ENCODE measurements at regions not wholly inside any gene's neighbourhood (a gene's known extent, or its start where the extent isn't known, plus 50 kb on each side); places are given as distances from the start of the nearest gene placed in this dataset.
A peak's percentile ranks its signal among the peaks of the same experiment; 100 is the strongest.

- H3K4me3 Mint-ChIP-seq: no peak overlapping the region
- TF ChIP-seq CTCF (conservative IDR thresholded peaks at IDR 0.05): no peak
- no peaks in the 10 kb centered on the region for H3K27me3 Mint-ChIP-seq (ENCODE audit: low read depth)
- H3K27ac Mint-ChIP-seq (ENCODE audit: unreplicated experiment): no peak overlapping the region
- no peak for DNase-seq (ENCODE audit: low read depth, low spot score)
- no peaks in the 10 kb centered on the region for H3K9me3 Mint-ChIP-seq
- peaks cover 49% of the 10 kb centered on the region for H3K4me1 Mint-ChIP-seq
- peaks cover 2% of the 10 kb centered on the region for H3K36me3 Mint-ChIP-seq (ENCODE audit: low read depth)
Observed at GRCh38 chr6:139856562-139856961, 482.1 kb upstream of the CITED2 start.

- no peak for DNase-seq (ENCODE audit: low read depth, low spot score)
- peaks cover 49% of the 10 kb centered on the region for H3K4me1 Mint-ChIP-seq
- peak overlapping the region; percentile 1 for H3K27ac Mint-ChIP-seq (ENCODE audit: unreplicated experiment)
- H3K9me3 Mint-ChIP-seq: no peaks in the 10 kb centered on the region
- TF ChIP-seq CTCF (conservative IDR thresholded peaks at IDR 0.05): no peak
- H3K36me3 Mint-ChIP-seq (ENCODE audit: low read depth): peaks cover 2% of the 10 kb centered on the region
- H3K4me3 Mint-ChIP-seq: no peak overlapping the region
- no peaks in the 10 kb centered on the region for H3K27me3 Mint-ChIP-seq (ENCODE audit: low read depth)
Observed at GRCh38 chr6:139855671-139856311, 481.3 kb upstream of the CITED2 start.

GRCh38 chr6:139853302-139853992 lies 479.0 kb upstream of the CITED2 start:
- DNase-seq (ENCODE audit: low read depth, low spot score): no peak
- Mint-ChIP-seq H3K27ac (ENCODE audit: unreplicated experiment) (no peak overlapping the region), H3K36me3 (ENCODE audit: low read depth) (peaks cover 9% of the 10 kb centered on the region), H3K4me1 (peaks cover 49% of the 10 kb centered on the region), H3K27me3 (ENCODE audit: low read depth) (no peaks in the 10 kb centered on the region), H3K9me3 (peaks cover 9% of the 10 kb centered on the region), H3K4me3 (no peak overlapping the region)
- no peak for TF ChIP-seq CTCF (conservative IDR thresholded peaks at IDR 0.05)

GRCh38 chr6:139852488-139853140 lies 478.2 kb upstream of the CITED2 start:
- Mint-ChIP-seq H3K36me3 (ENCODE audit: low read depth) (peaks cover 9% of the 10 kb centered on the region), H3K27ac (ENCODE audit: unreplicated experiment) (peak overlapping the region; percentile 47), H3K4me3 (no peak overlapping the region), H3K4me1 (peaks cover 52% of the 10 kb centered on the region), H3K27me3 (ENCODE audit: low read depth) (no peaks in the 10 kb centered on the region), H3K9me3 (peaks cover 9% of the 10 kb centered on the region)
- no peak for DNase-seq (ENCODE audit: low read depth, low spot score)
- TF ChIP-seq CTCF (conservative IDR thresholded peaks at IDR 0.05): no peak

GRCh38 chr6:139852067-139852466 lies 477.6 kb upstream of the CITED2 start:
- peaks cover 55% of the 10 kb centered on the region for H3K4me1 Mint-ChIP-seq
- H3K9me3 Mint-ChIP-seq: peaks cover 9% of the 10 kb centered on the region
- H3K27ac Mint-ChIP-seq (ENCODE audit: unreplicated experiment): peak overlapping the region; percentile 47
- peaks cover 9% of the 10 kb centered on the region for H3K36me3 Mint-ChIP-seq (ENCODE audit: low read depth)
- no peaks in the 10 kb centered on the region for H3K27me3 Mint-ChIP-seq (ENCODE audit: low read depth)
- no peak for DNase-seq (ENCODE audit: low read depth, low spot score)
- no peak overlapping the region for H3K4me3 Mint-ChIP-seq
- no peak for TF ChIP-seq CTCF (conservative IDR thresholded peaks at IDR 0.05)

Data from neural crest cell (in vitro differentiated cells).